Upper lobe of left lung (tissue), 6 donors: ENCODE measurements at regions not wholly inside any gene's neighbourhood (a gene's known extent, or its start where the extent isn't known, plus 50 kb on each side); places are given as distances from the start of the nearest gene placed in this dataset.

Experiments
- ATAC-seq, 2 donors: fragments of 200-7000 bp; cut with Tn5 transposase; one replicate each; pipeline ENCODE4 v1.9.1; 2022; ENCODE audit warnings: mild to moderate bottlenecking in 2 of 2, moderate library complexity in 2 of 2; ENCODE audit not compliant: low FRiP score in 2 of 2
- DNase-seq, 2 donors: peaks; one replicate each; pipeline ENCODE4 v3.0.0-alpha.2; 2019 to 2020
- H3K27ac ChIP-seq, 4 donors: fragments of 200-600 bp; sonication (generic); one replicate each; pipeline ENCODE4 v1.5.1; 2016 to 2019
- H3K27me3 ChIP-seq, 4 donors: fragments of 200-600 bp; sonication (generic); one replicate each; pipeline ENCODE4 v1.5.1; 2017 to 2019
- H3K36me3 ChIP-seq, 4 donors: fragments of 200-600 bp; sonication (generic); one replicate each; pipeline ENCODE4 v1.5.1; 2016 to 2019
- H3K4me1 ChIP-seq, 4 donors: fragments of 200-600 bp; sonication (generic); one replicate each; pipeline ENCODE4 v1.5.1; 2018 to 2019
- H3K4me3 ChIP-seq, 4 donors: fragments of 200-600 bp; sonication (generic); one replicate each; pipeline ENCODE4 v1.5.1; 2017 to 2019; ENCODE audit warnings: mild to moderate bottlenecking in 2 of 4, moderate library complexity in 1 of 4
- H3K9me3 ChIP-seq, 4 donors: fragments of 200-600 bp; sonication (generic); one replicate each; pipeline ENCODE4 v1.5.1; 2018 to 2019
- CTCF ChIP-seq, 6 experiments: fragments of 450-650 bp in 4 of 6; fragments of 200-600 bp in 2 of 6; sonication (generic) in 2 of 6; IDR thresholded peaks; one replicate each; pipeline ENCODE4 v1.5.1; 2016 to 2019; ENCODE audit warnings: antibody characterized with exemption in 6 of 6
- EP300 ChIP-seq, 4 donors: sonication (generic); formaldehyde crosslinking; IDR thresholded peaks; one replicate each; pipeline ENCODE4 v1.5.1; 2017; ENCODE audit warnings: antibody characterized with exemption in 4 of 4, control low read depth in 2 of 4
- POLR2A ChIP-seq, 4 donors: fragments of 450-650 bp; IDR thresholded peaks; one replicate each; pipeline ENCODE4 v1.5.1; 2016 to 2017; ENCODE audit warnings: antibody characterized with exemption in 4 of 4, mild to moderate bottlenecking in 2 of 4
- POLR2AphosphoS5 ChIP-seq, 2 donors: sonication (generic); formaldehyde crosslinking; IDR thresholded peaks; one replicate each; pipeline ENCODE4 v1.5.1; 2017; ENCODE audit warnings: antibody characterized with exemption in 2 of 2
- WGBS, 2 donors: methylation state at CpG; one replicate each; pipeline ENCODE4 v1.1.5; 2017 to 2018; 5-methylcytosine and 5-hydroxymethylcytosine counted together
- donor health status: DM: no; HTN: no; CAD: no; lungs with moderate emphysema.
- donor health status: DM: no; HTN: yes; CAD: no; lungs with severe emphysema.

GRCh38 chr7:12968836-12969422, 281.5 kb downstream of the ARL4A start:
- Histone ChIP-seq H3K27me3 (no peaks in the 10 kb centered on the region), H3K4me1 (no peaks in the 10 kb centered on the region), H3K36me3 (no peaks in the 10 kb centered on the region), H3K27ac (no peak overlapping the region), H3K9me3 (no peaks in the 10 kb centered on the region), H3K4me3 (no peak overlapping the region)
- DNase-seq (no peak), ATAC-seq (no peak)
- 85 to 91% methylated on average over 4 of the region's 4 CpGs for WGBS, 2 donors
- TF ChIP-seq POLR2AphosphoS5 (IDR thresholded peaks at IDR 0.05) (no peak), EP300 (IDR thresholded peaks at IDR 0.05) (no peak), POLR2A (IDR thresholded peaks at IDR 0.05) (no peak), CTCF (IDR thresholded peaks at IDR 0.05) (no peak)

GRCh38 chr7:12970626-12971025, 283.2 kb downstream of the ARL4A start:
- Histone ChIP-seq H3K4me1 (no peaks in the 10 kb centered on the region), H3K27me3 (no peaks in the 10 kb centered on the region), H3K36me3 (no peaks in the 10 kb centered on the region), H3K9me3 (no peaks in the 10 kb centered on the region), H3K27ac (no peak overlapping the region), H3K4me3 (no peak overlapping the region)
- TF ChIP-seq POLR2A (IDR thresholded peaks at IDR 0.05) (no peak), EP300 (IDR thresholded peaks at IDR 0.05) (no peak), POLR2AphosphoS5 (IDR thresholded peaks at IDR 0.05) (no peak), CTCF (IDR thresholded peaks at IDR 0.05) (no peak)
- ATAC-seq (no peak), DNase-seq (no peak)
- 84 to 91% methylated on average over 2 of the region's 2 CpGs for WGBS, 2 donors

GRCh38 chr7:12974451-12975166, 287.2 kb downstream of the ARL4A start:
- Histone ChIP-seq H3K36me3 (no peaks in the 10 kb centered on the region), H3K27me3 (no peaks in the 10 kb centered on the region), H3K4me1 (no peaks in the 10 kb centered on the region), H3K4me3 (no peak overlapping the region), H3K9me3 (no peaks in the 10 kb centered on the region), H3K27ac (no peak overlapping the region)
- DNase-seq (no peak), ATAC-seq (no peak)
- no peak for TF ChIP-seq CTCF (IDR thresholded peaks at IDR 0.05)
- no peak for TF ChIP-seq POLR2A (IDR thresholded peaks at IDR 0.05)
- TF ChIP-seq EP300 (IDR thresholded peaks at IDR 0.05): no peak
- no peak for TF ChIP-seq POLR2AphosphoS5 (IDR thresholded peaks at IDR 0.05)
- WGBS, 2 donors: 79 to 81% methylated on average over 5 of the region's 5 CpGs

- no peak for TF ChIP-seq POLR2AphosphoS5 (IDR thresholded peaks at IDR 0.05)
- TF ChIP-seq POLR2A (IDR thresholded peaks at IDR 0.05): no peak
- TF ChIP-seq EP300 (IDR thresholded peaks at IDR 0.05): no peak
- H3K36me3 ChIP-seq: no peaks in the 10 kb centered on the region
- no peak overlapping the region for H3K27ac ChIP-seq
- H3K4me3 ChIP-seq: no peak overlapping the region
- ATAC-seq: no peak
- DNase-seq: no peak
- H3K27me3 ChIP-seq: no peaks in the 10 kb centered on the region
- no peaks in the 10 kb centered on the region for H3K9me3 ChIP-seq
- H3K4me1 ChIP-seq: no peaks in the 10 kb centered on the region
Observed at GRCh38 chr7:12975412-12975811, 288.0 kb downstream of the ARL4A start.

GRCh38 chr7:12979181-12979580, 291.7 kb downstream of the ARL4A start:
- no peaks in the 10 kb centered on the region for H3K4me1 ChIP-seq
- H3K27ac ChIP-seq: no peak overlapping the region
- H3K4me3 ChIP-seq: no peak overlapping the region
- no peak for ATAC-seq
- no peak for DNase-seq
- H3K36me3 ChIP-seq: no peaks in the 10 kb centered on the region
- H3K27me3 ChIP-seq: no peaks in the 10 kb centered on the region
- H3K9me3 ChIP-seq: no peaks in the 10 kb centered on the region
- 77 to 82% methylated on average over 3 of the region's 3 CpGs for WGBS, 2 donors
- TF ChIP-seq EP300 (IDR thresholded peaks at IDR 0.05) (no peak), POLR2A (IDR thresholded peaks at IDR 0.05) (no peak), CTCF (IDR thresholded peaks at IDR 0.05) (no peak)
